Suprapubic skin (tissue), 3 donors: ENCODE measurements at regions not wholly inside any gene's neighbourhood (a gene's known extent, or its start where the extent isn't known, plus 50 kb on each side); places are given as distances from the start of the nearest gene placed in this dataset.

Experiments used
- EP300 ChIP-seq: sonication (generic); formaldehyde crosslinking; IDR thresholded peaks from one replicate; pipeline ENCODE4 v1.6.1; 2017; ENCODE audit warnings: antibody characterized with exemption
- POLR2A ChIP-seq, 2 donors: fragments of 450-650 bp; IDR thresholded peaks; one replicate each; pipeline ENCODE4 v1.6.1; 2017; ENCODE audit warnings: antibody characterized with exemption in 2 of 2, mild to moderate bottlenecking in 2 of 2, moderate library complexity in 2 of 2
- TF ChIP-seq, protein P1 (sequence below), 2 donors: fragments of 200-600 bp in 1 of 2; fragments of 450-650 bp in 1 of 2; sonication (generic) in 1 of 2; IDR thresholded peaks; one replicate each; pipeline ENCODE4 v1.5.1; 2016 to 2019; ENCODE audit warnings: antibody characterized with exemption in 2 of 2, mild to moderate bottlenecking in 1 of 2, moderate library complexity in 1 of 2

DNA sequence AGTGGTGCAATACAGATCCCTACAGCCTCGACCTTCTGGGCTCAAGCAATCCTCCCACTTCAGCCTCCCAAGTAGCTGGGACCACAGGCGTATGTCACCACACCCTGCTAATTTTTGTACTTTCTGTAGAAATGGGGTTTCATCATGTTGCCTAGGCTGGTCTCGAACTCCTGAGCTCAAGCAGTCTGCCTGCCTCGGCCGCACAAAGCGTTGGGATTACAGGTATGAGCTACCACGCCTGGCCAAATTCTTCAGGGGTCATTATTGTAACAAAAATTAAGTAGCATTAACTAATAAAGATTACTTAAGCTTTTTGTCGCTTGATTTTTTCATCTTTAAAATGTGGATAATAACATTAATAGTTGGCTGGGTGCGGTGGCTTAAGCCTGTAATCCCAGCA is 195.3 kb upstream of the IER5L start:
- TF ChIP-seq POLR2A (IDR thresholded peaks at IDR 0.05) (no peak), EP300 (no peak)
- TF ChIP-seq, protein P1, sequence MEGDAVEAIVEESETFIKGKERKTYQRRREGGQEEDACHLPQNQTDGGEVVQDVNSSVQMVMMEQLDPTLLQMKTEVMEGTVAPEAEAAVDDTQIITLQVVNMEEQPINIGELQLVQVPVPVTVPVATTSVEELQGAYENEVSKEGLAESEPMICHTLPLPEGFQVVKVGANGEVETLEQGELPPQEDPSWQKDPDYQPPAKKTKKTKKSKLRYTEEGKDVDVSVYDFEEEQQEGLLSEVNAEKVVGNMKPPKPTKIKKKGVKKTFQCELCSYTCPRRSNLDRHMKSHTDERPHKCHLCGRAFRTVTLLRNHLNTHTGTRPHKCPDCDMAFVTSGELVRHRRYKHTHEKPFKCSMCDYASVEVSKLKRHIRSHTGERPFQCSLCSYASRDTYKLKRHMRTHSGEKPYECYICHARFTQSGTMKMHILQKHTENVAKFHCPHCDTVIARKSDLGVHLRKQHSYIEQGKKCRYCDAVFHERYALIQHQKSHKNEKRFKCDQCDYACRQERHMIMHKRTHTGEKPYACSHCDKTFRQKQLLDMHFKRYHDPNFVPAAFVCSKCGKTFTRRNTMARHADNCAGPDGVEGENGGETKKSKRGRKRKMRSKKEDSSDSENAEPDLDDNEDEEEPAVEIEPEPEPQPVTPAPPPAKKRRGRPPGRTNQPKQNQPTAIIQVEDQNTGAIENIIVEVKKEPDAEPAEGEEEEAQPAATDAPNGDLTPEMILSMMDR (IDR thresholded peaks at IDR 0.05): no peak
